H1 (cell line): ENCODE measurements at regions not wholly inside any gene's neighbourhood (a gene's known extent, or its start where the extent isn't known, plus 50 kb on each side); places are given as distances from the start of the nearest gene placed in this dataset.

Experiments
- CTCF ChIA-PET: fragments of 300-600 bp; sonication (Branson Sonifier 250); formaldehyde crosslinking; loops from one replicate; lab custom pipeline; 2021; ENCODE audit not compliant: partially characterized antibody; lab: Charles Lee
- POLR2A ChIA-PET: fragments of 300-600 bp; sonication (Branson Sonifier 250); formaldehyde crosslinking; loops from one replicate; lab custom pipeline; 2021; ENCODE audit warnings: inconsistent platforms; ENCODE audit not compliant: partially characterized antibody; lab: Charles Lee
- DNase-seq, 2 experiments: peaks; one replicate each; pipeline versions ENCODE4 v3.0.0 to v3.0.0-alpha.2; 2010 to 2022; ENCODE audit warnings: low spot score in 2 of 2, low read depth in 1 of 2, mixed read lengths in 1 of 2
- FAIRE-seq: peaks from 2 replicates; lab custom pipeline; 2011; peaks lifted over from hg19 to GRCh38; lab: Jason Lieb, UNC
- H2AFZ ChIP-seq: 2 replicates; pipeline ENCODE4 v1.8.1; 2012; ENCODE audit warnings: low read length, inconsistent platforms
- H2AK5ac ChIP-seq: 2 replicates; pipeline ENCODE4 v1.6.1; 2013; ENCODE audit warnings: low read depth, low read length
- H2BK120ac ChIP-seq: replicated peaks from 2 replicates; pipeline ENCODE3; 2013; ENCODE audit warnings: low read depth, low read length, inconsistent platforms
- H2BK12ac ChIP-seq: 2 replicates; pipeline ENCODE4 v1.6.1; 2013; ENCODE audit warnings: low read depth, low read length
- H2BK15ac ChIP-seq: 2 replicates; pipeline ENCODE4 v1.6.1; 2013; ENCODE audit warnings: low read length
- H2BK20ac ChIP-seq: 2 replicates; pipeline ENCODE4 v1.6.1; 2013; ENCODE audit warnings: low read length
- H2BK5ac ChIP-seq: 2 replicates; pipeline ENCODE4 v1.6.1; 2013; ENCODE audit warnings: low read depth, low read length
- H3K14ac ChIP-seq: 2 replicates; pipeline ENCODE4 v1.6.1; 2013; ENCODE audit warnings: inconsistent platforms; ENCODE audit not compliant: insufficient read length
- H3K18ac ChIP-seq: 2 replicates; pipeline ENCODE4 v1.6.1; 2013; ENCODE audit warnings: low read length; ENCODE audit errors: extremely low read depth
- H3K23ac ChIP-seq: 2 replicates; pipeline ENCODE4 v1.6.1; 2013; ENCODE audit warnings: inconsistent platforms; ENCODE audit not compliant: insufficient read length
- H3K23me2 ChIP-seq: 2 replicates; pipeline ENCODE4 v1.6.1; 2013; ENCODE audit warnings: low read depth, low read length
- H3K27ac ChIP-seq: 2 replicates; pipeline ENCODE4 v1.6.1; 2011; ENCODE audit warnings: low read depth, low read length, inconsistent platforms
- H3K27me3 ChIP-seq, 4 experiments: replicated peaks in 1 of 4; 1 replicate in 1 of 4; 2 replicates in 3 of 4; pipeline versions ENCODE4 v1.6.1 to v1.8.1; 2011 to 2013; ENCODE audit warnings: low read length in 3 of 4, mild to moderate bottlenecking in 3 of 4, inconsistent platforms in 2 of 4, mixed read lengths in 2 of 4, moderate library complexity in 1 of 4; ENCODE audit not compliant: control insufficient read depth in 3 of 4, insufficient read depth in 3 of 4; ENCODE audit errors: extremely low read depth in 1 of 4
- H3K36me3 ChIP-seq, 4 experiments: 2 replicates each; pipeline versions ENCODE4 v1.6.1 to v1.8.1; 2011 to 2013; ENCODE audit warnings: mild to moderate bottlenecking in 4 of 4, low read length in 3 of 4, moderate library complexity in 2 of 4, control low read depth in 1 of 4, inconsistent platforms in 1 of 4; ENCODE audit not compliant: insufficient read depth in 4 of 4, control insufficient read depth in 2 of 4
- H3K4ac ChIP-seq: replicated peaks from 2 replicates; pipeline ENCODE3; 2013; ENCODE audit warnings: low read length, low read depth, mixed read lengths, inconsistent platforms; ENCODE audit not compliant: insufficient read length
- H3K4me1 ChIP-seq, 4 experiments: replicated peaks in 1 of 4; 1 replicate in 1 of 4; 2 replicates in 3 of 4; pipeline versions ENCODE4 v1.6.1 to v1.8.1; 2011 to 2013; ENCODE audit warnings: low read length in 3 of 4, inconsistent platforms in 2 of 4, mixed read lengths in 1 of 4; ENCODE audit not compliant: insufficient read depth in 4 of 4, control insufficient read depth in 3 of 4
- H3K4me2 ChIP-seq, 2 experiments: 2 replicates each; pipeline versions ENCODE4 v1.6.1 to v1.8.1; 2011 to 2013; ENCODE audit warnings: low read depth in 2 of 2, low read length in 2 of 2, control low read depth in 1 of 2, inconsistent platforms in 1 of 2, mild to moderate bottlenecking in 1 of 2; ENCODE audit not compliant: insufficient read depth in 1 of 2
- H3K4me3 ChIP-seq, 4 experiments: fragments of 200-600, 300-600 bp in 1 of 4; sonication (generic), shearing (Covaris generic), sonication (Bioruptor Twin) in 1 of 4; 2 replicates each; pipeline versions ENCODE4 v1.5.1 to v1.8.1; 2011 to 2016; ENCODE audit warnings: low read length in 4 of 4, low read depth in 3 of 4, control low read depth in 2 of 4, inconsistent platforms in 2 of 4, mild to moderate bottlenecking in 2 of 4, mixed read lengths in 1 of 4, moderate library complexity in 1 of 4; ENCODE audit not compliant: insufficient read depth in 2 of 4; ENCODE audit errors: extremely low read depth in 1 of 4
- H3K56ac ChIP-seq: replicated peaks from 2 replicates; pipeline ENCODE3; 2013; ENCODE audit warnings: low read depth, mild to moderate bottlenecking, mixed read lengths, low read length, inconsistent platforms; ENCODE audit not compliant: insufficient read length
- H3K79me1 ChIP-seq: 2 replicates; pipeline ENCODE4 v1.6.1; 2013; ENCODE audit warnings: low read depth, low read length, control low read depth
- H3K79me2 ChIP-seq, 2 experiments: 2 replicates each; pipeline versions ENCODE4 v1.6.1 to v1.8.1; 2012 to 2013; ENCODE audit warnings: low read length in 2 of 2, mild to moderate bottlenecking in 2 of 2, inconsistent platforms in 1 of 2; ENCODE audit not compliant: insufficient read depth in 2 of 2, control insufficient read depth in 1 of 2
- H3K9ac ChIP-seq, 4 experiments: replicated peaks in 1 of 4; 1 replicate in 1 of 4; 2 replicates in 3 of 4; pipeline versions ENCODE4 v1.6.1 to v1.8.1; 2011 to 2013; ENCODE audit warnings: low read depth in 3 of 4, low read length in 3 of 4, control low read depth in 2 of 4, mild to moderate bottlenecking in 2 of 4, moderate library complexity in 2 of 4, inconsistent platforms in 1 of 4; ENCODE audit errors: extremely low read depth in 1 of 4
- H3K9me3 ChIP-seq, 2 experiments: 2 replicates each; pipeline versions ENCODE4 v1.6.1 to v1.8.1; 2012 to 2013; ENCODE audit warnings: mild to moderate bottlenecking in 2 of 2, moderate library complexity in 2 of 2, control low read depth in 1 of 2, inconsistent platforms in 1 of 2, low read depth in 1 of 2, low read length in 1 of 2, mixed read lengths in 1 of 2; ENCODE audit not compliant: insufficient read depth in 2 of 2
- H4K20me1 ChIP-seq, 2 experiments: replicated peaks in 1 of 2; 2 replicates each; pipeline versions ENCODE3 to v1.8.1; 2011 to 2013; ENCODE audit warnings: inconsistent platforms in 2 of 2, low read length in 2 of 2, mild to moderate bottlenecking in 1 of 2; ENCODE audit not compliant: insufficient read depth in 2 of 2, control insufficient read depth in 1 of 2
- H4K5ac ChIP-seq: 2 replicates; pipeline ENCODE4 v1.6.1; 2013; ENCODE audit warnings: low read length, low read depth, mixed read lengths, inconsistent platforms; ENCODE audit not compliant: insufficient read length
- H4K8ac ChIP-seq: 2 replicates; pipeline ENCODE4 v1.8.0; 2013; ENCODE audit warnings: mild to moderate bottlenecking, moderate library complexity, low read length, inconsistent platforms; ENCODE audit not compliant: insufficient read depth; ENCODE audit errors: extremely low read depth
- H4K91ac ChIP-seq: replicated peaks from 2 replicates; pipeline ENCODE3; 2013; ENCODE audit warnings: low read length, mixed read lengths, inconsistent platforms; ENCODE audit not compliant: insufficient read length
- CBX5 ChIP-seq: fragments of 300-800, 300-1000 bp; sonication (generic); IDR thresholded peaks from 2 replicates; pipeline ENCODE4 v1.7.1; 2016; ENCODE audit warnings: antibody characterized with exemption, low read length, low read depth
- CHD1 ChIP-seq: IDR thresholded peaks from 2 replicates; pipeline ENCODE4 v1.6.1; 2012; ENCODE audit warnings: low read depth, low read length, improper control_type of control experiment
- EGR1 ChIP-seq: IDR thresholded peaks from 2 replicates; pipeline ENCODE4 v1.6.1; 2011; ENCODE audit warnings: low read depth, low read length, borderline replicate concordance
- EP300 ChIP-seq, 2 experiments: IDR thresholded peaks; 1 replicate in 1 of 2; 2 replicates in 1 of 2; pipeline ENCODE4 v1.6.1; 2011 to 2012; ENCODE audit warnings: low read depth in 2 of 2, low read length in 2 of 2, mild to moderate bottlenecking in 2 of 2, borderline replicate concordance in 1 of 2, inconsistent platforms in 1 of 2, moderate library complexity in 1 of 2
- POLR2A ChIP-seq, 2 experiments: IDR thresholded peaks; 1 replicate in 1 of 2; 2 replicates in 1 of 2; pipeline ENCODE4 v1.6.1; 2011; ENCODE audit warnings: low read depth in 2 of 2, low read length in 2 of 2, mild to moderate bottlenecking in 2 of 2; ENCODE audit errors: control extremely low read depth in 1 of 2
- POLR2AphosphoS5 ChIP-seq: IDR thresholded peaks from 2 replicates; pipeline ENCODE4 v1.6.1; 2011; ENCODE audit warnings: low read depth, low read length
- POU5F1 ChIP-seq: IDR thresholded peaks from 2 replicates; pipeline ENCODE4 v1.6.1; 2011; ENCODE audit warnings: low read depth, mild to moderate bottlenecking, low read length, moderate library complexity
- RNF2 ChIP-seq: fragments of 200-900, 300-1000 bp; sonication (generic); IDR thresholded peaks from 2 replicates; pipeline ENCODE4 v1.7.1; 2016; ENCODE audit warnings: borderline replicate concordance, low read depth, mild to moderate bottlenecking, antibody characterized with exemption, low read length; ENCODE audit not compliant: poor library complexity, severe bottlenecking; ENCODE audit errors: missing control alignments
- TCF12 ChIP-seq: IDR thresholded peaks from 2 replicates; pipeline ENCODE4 v1.6.1; 2011; ENCODE audit warnings: low read depth, mild to moderate bottlenecking, low read length
- ZNF274 ChIP-seq: IDR thresholded peaks from 2 replicates; pipeline ENCODE4 v1.7.0; 2012; ENCODE audit warnings: low read length, borderline replicate concordance; ENCODE audit errors: extremely low read depth
- WGBS, 2 experiments: shearing (Covaris generic) in 1 of 2; methylation state at CpG; one replicate each; pipeline versions ENCODE4 v1.1.6 to v1.1.7; 2013 to 2015; ENCODE audit warnings: low lambda C conversion rate in 2 of 2, mixed read lengths in 2 of 2, inconsistent platforms in 1 of 2, low coverage in 1 of 2, missing lambda C conversion rate in 1 of 2; ENCODE audit not compliant: insufficient replicate concordance in 2 of 2, insufficient coverage in 1 of 2, insufficient read length in 1 of 2; ENCODE audit errors: extremely low coverage in 1 of 2, missing lambda C conversion rate in 1 of 2; 5-methylcytosine and 5-hydroxymethylcytosine counted together
- TF ChIP-seq, protein P1 (sequence below), 3 experiments: IDR thresholded peaks; 1 replicate in 2 of 3; 2 replicates in 1 of 3; pipeline versions ENCODE4 v1.5.1 to v1.6.1; 2011; ENCODE audit warnings: low read length in 3 of 3, mild to moderate bottlenecking in 3 of 3, inconsistent platforms in 2 of 3, low read depth in 1 of 3, moderate library complexity in 1 of 3; ENCODE audit not compliant: insufficient read depth in 1 of 3; ENCODE audit errors: control extremely low read depth in 1 of 3

GRCh38 chr4:36734334-36734733, 452.9 kb downstream of the DTHD1 start:
- Histone ChIP-seq H3K14ac (no peak overlapping the region), H3K4me1 (no peaks in the 10 kb centered on the region), H3K23ac (no peak overlapping the region), H3K4me2 (no peak overlapping the region), H2BK12ac (no peak overlapping the region), H2BK120ac (no peak overlapping the region), H3K23me2 (no peaks in the 10 kb centered on the region), H3K4ac (no peak overlapping the region), H2AK5ac (no peak overlapping the region), H3K79me2 (no peaks in the 10 kb centered on the region), H2BK20ac (no peak overlapping the region), H3K27ac (no peak overlapping the region), H3K79me1 (no peaks in the 10 kb centered on the region), H3K56ac (no peak overlapping the region), H3K9ac (no peak overlapping the region), H3K36me3 (no peaks in the 10 kb centered on the region), H4K20me1 (no peaks in the 10 kb centered on the region), H4K91ac (no peak overlapping the region), H2AFZ (no peak overlapping the region), H2BK5ac (no peak overlapping the region), H3K27me3 (no peaks in the 10 kb centered on the region), H3K18ac (no peak overlapping the region), H2BK15ac (no peak overlapping the region), H3K9me3 (no peaks in the 10 kb centered on the region), H3K4me3 (no peak overlapping the region), H4K8ac (no peak overlapping the region), H4K5ac (no peak overlapping the region)
- POLR2A ChIA-PET = no interaction called here
- 100% methylated on average over 1 of the region's 1 CpG; no CpG with 5 or more reads in 1 of the 2 experiments for WGBS, 2 experiments
- CTCF ChIA-PET = no interaction called here
- FAIRE-seq = no peak
- no peak for DNase-seq
- TF ChIP-seq RNF2 (no peak), POU5F1 (no peak), TCF12 (no peak), CHD1 (no peak), CBX5 (no peak), ZNF274 (no peak), POLR2A (IDR thresholded peaks at IDR 0.05; ENCODE audit: control extremely low read depth in 1 of 2, low read depth in 2 of 2, low read length in 2 of 2) (no peak), POLR2AphosphoS5 (no peak), EP300 (IDR thresholded peaks at IDR 0.05; ENCODE audit: borderline replicate concordance in 1 of 2, low read depth in 2 of 2, low read length in 2 of 2) (no peak), EGR1 (no peak)
- TF ChIP-seq, protein P1, sequence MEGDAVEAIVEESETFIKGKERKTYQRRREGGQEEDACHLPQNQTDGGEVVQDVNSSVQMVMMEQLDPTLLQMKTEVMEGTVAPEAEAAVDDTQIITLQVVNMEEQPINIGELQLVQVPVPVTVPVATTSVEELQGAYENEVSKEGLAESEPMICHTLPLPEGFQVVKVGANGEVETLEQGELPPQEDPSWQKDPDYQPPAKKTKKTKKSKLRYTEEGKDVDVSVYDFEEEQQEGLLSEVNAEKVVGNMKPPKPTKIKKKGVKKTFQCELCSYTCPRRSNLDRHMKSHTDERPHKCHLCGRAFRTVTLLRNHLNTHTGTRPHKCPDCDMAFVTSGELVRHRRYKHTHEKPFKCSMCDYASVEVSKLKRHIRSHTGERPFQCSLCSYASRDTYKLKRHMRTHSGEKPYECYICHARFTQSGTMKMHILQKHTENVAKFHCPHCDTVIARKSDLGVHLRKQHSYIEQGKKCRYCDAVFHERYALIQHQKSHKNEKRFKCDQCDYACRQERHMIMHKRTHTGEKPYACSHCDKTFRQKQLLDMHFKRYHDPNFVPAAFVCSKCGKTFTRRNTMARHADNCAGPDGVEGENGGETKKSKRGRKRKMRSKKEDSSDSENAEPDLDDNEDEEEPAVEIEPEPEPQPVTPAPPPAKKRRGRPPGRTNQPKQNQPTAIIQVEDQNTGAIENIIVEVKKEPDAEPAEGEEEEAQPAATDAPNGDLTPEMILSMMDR (IDR thresholded peaks at IDR 0.05; ENCODE audit: control extremely low read depth in 1 of 3, insufficient read depth in 1 of 3, low read depth in 1 of 3, low read length in 3 of 3) = no peak
